ENCODE measurements at regions not wholly inside any gene's neighbourhood (a gene's known extent, or its start where the extent isn't known, plus 50 kb on each side); places are given as distances from the start of the nearest gene placed in this dataset.
"Not testable (repeated sequence)": the region's sequence is repeated elsewhere in the genome, so short reads cannot be mapped to it uniquely, and the experiment has no call there.

DNA sequence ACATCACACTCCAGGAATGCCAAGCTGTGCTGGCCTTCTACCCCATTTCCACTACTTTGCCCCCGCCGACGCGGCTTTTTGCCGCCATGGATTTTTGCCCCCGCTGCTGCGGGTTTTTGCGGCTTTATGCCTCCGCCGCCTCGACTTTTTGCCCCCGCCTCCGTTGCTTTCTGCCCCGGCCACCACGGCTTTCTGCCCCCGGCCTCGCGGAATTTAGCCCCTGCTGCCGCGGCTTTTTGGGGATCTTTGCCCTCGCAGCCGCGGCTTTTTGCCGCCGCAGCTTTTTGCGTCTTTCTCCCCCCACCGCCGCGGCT lies 2750.4 kb downstream of the RPIA start:
- H4K5ac ChIP-seq (ENCODE audit: low read depth, low read length); H3K18ac ChIP-seq (ENCODE audit: low read depth, low read length); H3K4me3 ChIP-seq (ENCODE audit: insufficient read depth, low read depth, low read length); H4K91ac ChIP-seq (ENCODE audit: insufficient read depth, low read depth, low read length); H3K79me1 ChIP-seq (ENCODE audit: low read depth in 1 of 2, low read length in 2 of 2); dilution Hi-C loops (cut with HindIII; ENCODE audit: low sequenced_read_pairs, unreplicated experiment); ATAC-seq (ENCODE audit: low read depth); DNase-seq; H2BK20ac ChIP-seq (ENCODE audit: low read depth, low read length); H3K23ac ChIP-seq (ENCODE audit: low read depth, low read length); H2BK5ac ChIP-seq (ENCODE audit: low read depth, low read length, poor library complexity, severe bottlenecking); in situ Hi-C loops (cut with MboI; ENCODE audit: low sequenced_read_pairs); H4K8ac ChIP-seq (ENCODE audit: low read depth in 2 of 2, low read length in 2 of 2); BruUV-seq (replicated peaks); H3K4ac ChIP-seq (ENCODE audit: low read depth, low read length); H3K14ac ChIP-seq (replicated peaks; ENCODE audit: low read depth, low read length); H4K20me1 ChIP-seq (ENCODE audit: insufficient read depth, low read length); POLR2A ChIA-PET (ENCODE audit: unreplicated experiment); H3K4me1 ChIP-seq (ENCODE audit: control insufficient read depth, insufficient read depth, low read length); intact Hi-C loops (cut with micrococcal nuclease); H3K9me3 ChIP-seq (ENCODE audit: control insufficient read depth, insufficient read depth, low read length); H3K56ac ChIP-seq (ENCODE audit: extremely low read depth, insufficient read depth, low read length); H3K9me1 ChIP-seq (ENCODE audit: insufficient read depth, low read length); H2AK9ac ChIP-seq (replicated peaks; ENCODE audit: low read depth, low read length, poor library complexity); H3K9ac ChIP-seq (ENCODE audit: low read depth, low read length); H2AFZ ChIP-seq (replicated peaks; ENCODE audit: low read length, poor library complexity); H3K27me3 ChIP-seq (ENCODE audit: control insufficient read depth, insufficient read depth, low read length); H2BK15ac ChIP-seq (ENCODE audit: low read depth, low read length); H3K4me2 ChIP-seq (ENCODE audit: low read depth, low read length); H2AK5ac ChIP-seq (ENCODE audit: low read depth, low read length); H2BK120ac ChIP-seq (ENCODE audit: low read depth, low read length); H3K36me3 ChIP-seq (ENCODE audit: control insufficient read depth, insufficient read depth, low read length); H3K27ac ChIP-seq (ENCODE audit: insufficient read depth, low read length): not testable (repeated sequence)
- WGBS, 2 experiments (ENCODE audit: extremely low coverage in 2 of 2, insufficient read length in 1 of 2) = 12% methylated on average over 18 of the region's 29 CpGs; no CpG with 5 or more reads in 1 of the 2 experiments
- CTCF ChIA-PET = interaction anchor here (0.6 kb wide), 1 partner anchor 1267 kb away, joined by 5 read pairs; no protein-coding TSS in a partner anchor

Data from IMR-90 (cell line).